Neural progenitor cell (in vitro differentiated cells): ENCODE measurements at regions not wholly inside any gene's neighbourhood (a gene's known extent, or its start where the extent isn't known, plus 50 kb on each side); places are given as distances from the start of the nearest gene placed in this dataset.
"Not testable (repeated sequence)": the region's sequence is repeated elsewhere in the genome, so short reads cannot be mapped to it uniquely, and the experiment has no call there.

ENCODE experiments used
- DNase-seq: peaks from one replicate; pipeline ENCODE4 v3.0.0-alpha.2; 2016; ENCODE audit warnings: low spot score
- H2AFZ ChIP-seq: fragments of 200-600 bp; sonication (generic); replicated peaks from 2 replicates; pipeline ENCODE4 v1.6.1; 2016; ENCODE audit warnings: antibody characterized with exemption
- H3F3A ChIP-seq: fragments of 200-600 bp; sonication (generic); 2 replicates; pipeline ENCODE4 v1.6.1; 2016; ENCODE audit warnings: antibody characterized with exemption, low read depth
- H3K27ac ChIP-seq: fragments of 200-600 bp; sonication (generic); 2 replicates; pipeline ENCODE4 v1.5.1; 2016; ENCODE audit warnings: mild to moderate bottlenecking
- H3K27me3 ChIP-seq: fragments of 200-600 bp; sonication (generic); 2 replicates; pipeline ENCODE4 v1.6.1; 2016; ENCODE audit warnings: mild to moderate bottlenecking, moderate library complexity
- H3K36me3 ChIP-seq: fragments of 200-600 bp; sonication (generic); 2 replicates; pipeline ENCODE4 v1.5.1; 2016
- H3K4me1 ChIP-seq: fragments of 200-600 bp; sonication (generic); 2 replicates; pipeline ENCODE4 v1.6.1; 2016; ENCODE audit warnings: mixed run types
- H3K4me2 ChIP-seq: fragments of 200-600 bp; sonication (generic); 2 replicates; pipeline ENCODE4 v1.6.1; 2016
- H3K4me3 ChIP-seq: fragments of 200-600 bp; sonication (generic); 2 replicates; pipeline ENCODE4 v1.5.1; 2016
- H3K79me2 ChIP-seq: fragments of 200-600 bp; sonication (generic); 2 replicates; pipeline ENCODE4 v1.6.1; 2016; ENCODE audit warnings: low read depth
- H3K9ac ChIP-seq: fragments of 200-600 bp; sonication (generic); 2 replicates; pipeline ENCODE4 v1.6.1; 2016
- H3K9me3 ChIP-seq: fragments of 200-600 bp; sonication (generic); 2 replicates; pipeline ENCODE4 v1.5.1; 2016; ENCODE audit warnings: low read depth
- H4K20me1 ChIP-seq: fragments of 200-600 bp; sonication (generic); 2 replicates; pipeline ENCODE4 v1.6.1; 2016; ENCODE audit warnings: low read depth
- H3K27ac Mint-ChIP-seq: 3 replicates; pipeline ENCODE4 v1.8.0; 2021; ENCODE audit warnings: mixed read lengths
- H3K27me3 Mint-ChIP-seq: 2 replicates; pipeline ENCODE4 v1.8.0; 2022; ENCODE audit warnings: low read depth, mild to moderate bottlenecking, inconsistent platforms, moderate library complexity, mixed read lengths; ENCODE audit not compliant: insufficient read depth
- H3K36me3 Mint-ChIP-seq: 3 replicates; pipeline ENCODE4 v1.8.0; 2021; ENCODE audit warnings: mixed read lengths
- H3K4me1 Mint-ChIP-seq: 3 replicates; pipeline ENCODE4 v1.8.0; 2021; ENCODE audit warnings: mixed read lengths
- H3K4me3 Mint-ChIP-seq: 3 replicates; pipeline ENCODE4 v1.8.0; 2021; ENCODE audit warnings: mild to moderate bottlenecking, moderate library complexity, mixed read lengths
- H3K9me3 Mint-ChIP-seq: 3 replicates; pipeline ENCODE4 v1.8.0; 2020; ENCODE audit warnings: mixed read lengths
- EZH2 ChIP-seq: fragments of 200-600 bp; sonication (generic); IDR thresholded peaks from 2 replicates; pipeline ENCODE4 v1.6.1; 2017; ENCODE audit warnings: antibody characterized with exemption, mild to moderate bottlenecking, moderate library complexity
- EZH2phosphoT487 ChIP-seq: fragments of 200-600 bp; sonication (generic); IDR thresholded peaks from 2 replicates; pipeline ENCODE4 v1.6.1; 2017; ENCODE audit warnings: antibody characterized with exemption
- TF ChIP-seq, protein P1 (sequence below): fragments of 200-600 bp; sonication (generic); IDR thresholded peaks from 2 replicates; pipeline ENCODE4 v1.5.1; 2017; ENCODE audit warnings: antibody characterized with exemption, mild to moderate bottlenecking

DNA sequence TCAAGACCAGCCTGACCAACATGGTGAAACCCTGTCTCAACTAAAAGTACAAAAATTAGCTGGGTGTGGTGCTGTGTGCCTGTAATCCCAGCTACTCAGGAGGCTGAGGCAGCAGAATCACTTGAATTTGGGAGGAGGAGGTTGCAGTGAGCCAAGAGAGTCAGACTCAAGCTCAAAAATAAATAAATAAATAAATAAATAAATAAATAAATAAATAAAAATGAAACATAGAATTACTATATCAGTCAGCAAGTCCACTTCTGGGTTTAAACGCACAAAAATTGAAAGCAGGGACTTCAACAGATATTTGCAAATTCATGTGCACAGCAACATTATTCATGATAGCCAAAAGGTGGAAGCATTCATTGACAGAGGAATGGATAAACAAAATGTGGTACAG is 875.2 kb upstream of the ALG10B start:
- not testable (repeated sequence) for H3K36me3 ChIP-seq, H3K27me3 Mint-ChIP-seq, H3K4me3 Mint-ChIP-seq, H3F3A ChIP-seq, H3K27ac Mint-ChIP-seq, H3K36me3 Mint-ChIP-seq, H3K79me2 ChIP-seq, H3K27me3 ChIP-seq, DNase-seq, H3K4me2 ChIP-seq, H3K4me1 Mint-ChIP-seq, H2AFZ ChIP-seq, H3K27ac ChIP-seq, H4K20me1 ChIP-seq, H3K4me1 ChIP-seq, H3K4me3 ChIP-seq, H3K9ac ChIP-seq
- H3K9me3 Mint-ChIP-seq, result peaks cover 37% of the 10 kb centered on the region
- peaks cover 12% of the 10 kb centered on the region for H3K9me3 ChIP-seq

- not testable (repeated sequence) for H3K9ac ChIP-seq, H3K27ac ChIP-seq, H3K4me3 ChIP-seq, H3K36me3 Mint-ChIP-seq, H3F3A ChIP-seq, DNase-seq, H3K36me3 ChIP-seq, H3K4me1 Mint-ChIP-seq, H3K27ac Mint-ChIP-seq, H3K27me3 Mint-ChIP-seq, H2AFZ ChIP-seq, H3K4me2 ChIP-seq, H4K20me1 ChIP-seq, H3K79me2 ChIP-seq, H3K4me3 Mint-ChIP-seq, H3K4me1 ChIP-seq, H3K27me3 ChIP-seq
- H3K9me3 Mint-ChIP-seq, result peaks cover 19% of the 10 kb centered on the region
- H3K9me3 ChIP-seq, result peaks cover 25% of the 10 kb centered on the region
Measured at GRCh38 chr12:37455646-37456045, 860.9 kb upstream of the ALG10B start.

DNA sequence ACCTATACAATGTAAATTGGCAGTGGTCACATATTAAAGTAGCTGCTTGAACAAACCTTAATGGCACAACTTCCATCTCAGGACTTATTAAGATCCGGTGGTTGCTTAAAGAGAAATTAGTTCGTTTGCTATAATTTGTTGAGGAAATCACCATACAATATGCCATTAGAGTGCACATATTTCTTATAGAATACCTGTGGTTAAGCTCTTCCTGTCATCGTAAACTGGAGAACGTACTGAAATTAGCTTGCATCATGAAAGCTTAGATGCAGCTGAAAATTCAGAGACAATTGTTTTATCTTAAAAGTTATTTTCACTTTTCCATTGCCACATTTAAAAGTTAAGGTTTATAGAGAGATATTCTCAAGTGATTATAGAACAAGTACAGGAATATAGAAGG is 818.6 kb upstream of the ALG10B start:
- not testable (repeated sequence) for H4K20me1 ChIP-seq, H3K9ac ChIP-seq, H3K9me3 ChIP-seq, H3K27ac Mint-ChIP-seq, H3K4me1 ChIP-seq, H3K9me3 Mint-ChIP-seq, H3K36me3 Mint-ChIP-seq, H3K4me2 ChIP-seq, H3K27me3 Mint-ChIP-seq, H3K4me3 ChIP-seq, H3K27ac ChIP-seq, H3F3A ChIP-seq, H2AFZ ChIP-seq, H3K36me3 ChIP-seq, DNase-seq, H3K27me3 ChIP-seq, H3K79me2 ChIP-seq, H3K4me1 Mint-ChIP-seq, H3K4me3 Mint-ChIP-seq

- not testable (repeated sequence) for H3K4me1 Mint-ChIP-seq, DNase-seq, H3K4me2 ChIP-seq, H3K36me3 Mint-ChIP-seq, H3K9ac ChIP-seq, H2AFZ ChIP-seq, H3F3A ChIP-seq, H3K4me3 ChIP-seq, H3K79me2 ChIP-seq, H3K27me3 ChIP-seq, H3K36me3 ChIP-seq, H3K27ac ChIP-seq, H4K20me1 ChIP-seq, H3K27ac Mint-ChIP-seq, H3K4me1 ChIP-seq, H3K27me3 Mint-ChIP-seq, H3K4me3 Mint-ChIP-seq
- peaks cover 10% of the 10 kb centered on the region for H3K9me3 ChIP-seq
- peaks cover 17% of the 10 kb centered on the region for H3K9me3 Mint-ChIP-seq
Measured at GRCh38 chr12:37510256-37510655, 806.3 kb upstream of the ALG10B start.

DNA sequence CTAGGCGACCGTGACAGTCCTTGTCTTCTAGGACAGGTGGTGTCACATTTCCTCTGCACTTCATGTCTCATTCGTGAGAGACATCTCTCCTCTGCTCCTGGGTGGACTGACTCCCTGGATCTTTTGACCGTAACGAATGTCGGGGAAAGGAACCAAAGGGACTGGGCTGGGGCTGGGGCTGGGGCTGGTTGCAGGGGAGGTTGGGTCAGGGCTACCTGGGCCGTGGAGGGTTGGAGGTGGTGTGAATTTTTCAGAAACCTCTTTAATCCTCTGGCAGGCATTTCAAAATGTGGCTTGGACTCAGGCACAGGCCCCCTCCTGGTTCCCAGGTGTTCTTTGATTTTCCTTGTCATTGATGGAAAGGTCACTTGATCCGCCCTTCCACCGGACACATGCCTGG is 776.0 kb upstream of the ALG10B start:
- peaks cover 16% of the 10 kb centered on the region for H3K9me3 ChIP-seq
- H3K36me3 Mint-ChIP-seq, H2AFZ ChIP-seq, H3F3A ChIP-seq, H3K27ac ChIP-seq, H3K4me2 ChIP-seq, H3K27me3 Mint-ChIP-seq, H3K79me2 ChIP-seq, H3K36me3 ChIP-seq, H3K9ac ChIP-seq, H4K20me1 ChIP-seq, H3K4me1 ChIP-seq, DNase-seq, H3K27ac Mint-ChIP-seq, H3K4me1 Mint-ChIP-seq, H3K27me3 ChIP-seq, H3K4me3 ChIP-seq, H3K4me3 Mint-ChIP-seq: not testable (repeated sequence)
- peaks cover 49% of the 10 kb centered on the region for H3K9me3 Mint-ChIP-seq

DNA sequence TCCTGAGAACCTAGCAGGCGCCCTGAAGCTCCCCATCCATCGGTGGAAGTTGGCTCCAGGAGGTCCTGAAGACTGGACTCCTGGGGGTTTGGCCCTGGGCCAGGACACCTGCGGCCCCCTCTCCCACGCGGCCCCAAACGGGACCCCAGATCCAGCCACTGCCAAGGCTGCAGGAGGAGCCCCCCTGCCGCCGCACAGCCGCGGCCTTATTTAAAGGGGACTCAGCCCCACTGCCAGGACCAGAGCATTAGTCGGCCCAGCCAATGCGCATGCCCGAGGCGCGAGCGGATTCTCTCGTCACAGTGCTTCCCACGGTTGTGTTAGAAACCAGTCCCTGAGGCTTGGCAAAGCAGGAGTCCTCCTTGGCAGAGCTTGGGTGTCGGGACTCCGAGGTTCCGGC is 775.2 kb upstream of the ALG10B start:
- DNase-seq, result no peak
- Histone ChIP-seq H3F3A (no peaks in the 10 kb centered on the region), H3K79me2 (no peaks in the 10 kb centered on the region), H4K20me1 (no peaks in the 10 kb centered on the region), H3K9ac (no peak overlapping the region), H2AFZ (no peak overlapping the region), H3K9me3 (peaks cover 16% of the 10 kb centered on the region), H3K4me3 (no peak overlapping the region), H3K4me2 (no peak overlapping the region), H3K27ac (no peak overlapping the region), H3K4me1 (no peaks in the 10 kb centered on the region), H3K27me3 (no peaks in the 10 kb centered on the region), H3K36me3 (no peaks in the 10 kb centered on the region)
- Mint-ChIP-seq H3K9me3 (peaks cover 49% of the 10 kb centered on the region), H3K4me1 (no peaks in the 10 kb centered on the region), H3K4me3 (no peak overlapping the region), H3K27me3 (peaks cover 3% of the 10 kb centered on the region), H3K27ac (no peak overlapping the region), H3K36me3 (no peaks in the 10 kb centered on the region)
- TF ChIP-seq EZH2, result no peak
- TF ChIP-seq, protein P1, sequence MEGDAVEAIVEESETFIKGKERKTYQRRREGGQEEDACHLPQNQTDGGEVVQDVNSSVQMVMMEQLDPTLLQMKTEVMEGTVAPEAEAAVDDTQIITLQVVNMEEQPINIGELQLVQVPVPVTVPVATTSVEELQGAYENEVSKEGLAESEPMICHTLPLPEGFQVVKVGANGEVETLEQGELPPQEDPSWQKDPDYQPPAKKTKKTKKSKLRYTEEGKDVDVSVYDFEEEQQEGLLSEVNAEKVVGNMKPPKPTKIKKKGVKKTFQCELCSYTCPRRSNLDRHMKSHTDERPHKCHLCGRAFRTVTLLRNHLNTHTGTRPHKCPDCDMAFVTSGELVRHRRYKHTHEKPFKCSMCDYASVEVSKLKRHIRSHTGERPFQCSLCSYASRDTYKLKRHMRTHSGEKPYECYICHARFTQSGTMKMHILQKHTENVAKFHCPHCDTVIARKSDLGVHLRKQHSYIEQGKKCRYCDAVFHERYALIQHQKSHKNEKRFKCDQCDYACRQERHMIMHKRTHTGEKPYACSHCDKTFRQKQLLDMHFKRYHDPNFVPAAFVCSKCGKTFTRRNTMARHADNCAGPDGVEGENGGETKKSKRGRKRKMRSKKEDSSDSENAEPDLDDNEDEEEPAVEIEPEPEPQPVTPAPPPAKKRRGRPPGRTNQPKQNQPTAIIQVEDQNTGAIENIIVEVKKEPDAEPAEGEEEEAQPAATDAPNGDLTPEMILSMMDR, result no peak
- TF ChIP-seq EZH2phosphoT487, result no peak
